Liver (tissue), 3 donors: ENCODE measurements at regions not wholly inside any gene's neighbourhood (a gene's known extent, or its start where the extent isn't known, plus 50 kb on each side); places are given as distances from the start of the nearest gene placed in this dataset.

Source experiments
- CTCF ChIP-seq: fragments of 150-350 bp; IDR thresholded peaks from 2 replicates; pipeline ENCODE4 v1.5.1; 2017; ENCODE audit warnings: improper control_type of control experiment, low read depth, low read length; ENCODE audit not compliant: missing input control
- FOXA1 ChIP-seq: IDR thresholded peaks from 2 replicates; pipeline ENCODE4 v1.6.1; 2016; ENCODE audit warnings: antibody characterized with exemption
- RAD21 ChIP-seq, 2 donors: IDR thresholded peaks; 2 replicates each; pipeline ENCODE4 v1.6.1; 2016; ENCODE audit warnings: antibody characterized with exemption in 2 of 2, mild to moderate bottlenecking in 2 of 2
- SP1 ChIP-seq: IDR thresholded peaks from 2 replicates; pipeline ENCODE4 v1.6.1; 2018; ENCODE audit warnings: antibody characterized with exemption, mild to moderate bottlenecking
- YY1 ChIP-seq: IDR thresholded peaks from 2 replicates; pipeline ENCODE4 v1.6.1; 2016; ENCODE audit warnings: antibody characterized with exemption, mild to moderate bottlenecking
- donor health status: healthy.
- donor health status: healthy.

- TF ChIP-seq CTCF (no peak), RAD21 (IDR thresholded peaks at IDR 0.05) (no peak), SP1 (no peak), FOXA1 (no peak), YY1 (no peak)
Measured at GRCh38 chr5:56317923-56318561, 84.9 kb upstream of the ANKRD55 start.
